GM21390 (cell line): ENCODE measurements at regions not wholly inside any gene's neighbourhood (a gene's known extent, or its start where the extent isn't known, plus 50 kb on each side); places are given as distances from the start of the nearest gene placed in this dataset.
"Not testable (repeated sequence)": the region's sequence is repeated elsewhere in the genome, so short reads cannot be mapped to it uniquely, and the experiment has no call there.

Source experiments
- ATAC-seq: cut with Tn5 transposase; IDR thresholded peaks from one replicate; pipeline ENCODE4 v1.9.1; 2021; ENCODE audit not compliant: unreplicated experiment

DNA sequence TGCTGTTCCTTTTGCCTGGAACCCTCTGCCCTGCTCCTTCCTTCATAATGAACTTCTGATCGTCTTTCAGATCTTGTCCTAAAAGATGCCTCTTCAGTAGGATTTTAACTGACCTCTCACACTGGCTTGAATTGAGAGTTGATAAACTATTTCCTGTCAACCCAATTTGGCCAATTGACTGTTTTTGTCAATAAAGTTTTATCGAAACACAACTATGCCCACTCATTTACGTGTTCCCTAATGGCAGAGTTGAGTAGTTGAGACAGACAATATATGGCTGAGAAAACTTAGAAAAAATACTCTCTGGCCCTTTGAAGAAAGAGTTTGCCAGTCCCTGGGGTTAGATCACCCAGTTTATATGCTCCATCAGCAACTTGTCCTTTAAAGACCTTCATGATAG is 171.7 kb upstream of the TBX3 start:
- ATAC-seq: no peak

DNA sequence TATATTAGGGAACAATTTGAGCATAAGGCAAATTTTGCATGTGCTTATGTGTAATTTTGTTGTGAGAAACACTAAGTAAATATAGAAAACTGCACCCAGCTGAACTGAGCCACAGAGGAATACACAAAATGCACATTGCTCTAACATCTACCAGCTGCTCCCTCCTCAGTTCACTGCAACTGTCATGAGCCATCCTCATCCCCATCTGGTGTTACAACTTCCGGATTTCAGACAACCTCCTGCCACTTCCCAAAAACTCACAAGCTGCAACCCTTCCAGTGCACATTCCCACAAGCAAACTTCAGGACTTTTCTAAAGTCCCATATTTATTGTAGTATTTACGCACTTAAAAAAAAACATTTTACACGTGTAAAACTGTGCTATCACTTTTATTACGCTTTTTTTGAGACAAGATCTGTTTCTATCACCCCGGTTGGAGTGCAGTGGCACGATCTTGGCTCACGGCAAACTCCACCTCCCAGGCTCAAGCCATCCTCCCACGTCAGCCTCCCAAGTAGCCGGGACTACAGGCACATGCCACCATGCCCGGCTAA is 169.1 kb upstream of the TBX3 start:
- no peak for ATAC-seq

DNA sequence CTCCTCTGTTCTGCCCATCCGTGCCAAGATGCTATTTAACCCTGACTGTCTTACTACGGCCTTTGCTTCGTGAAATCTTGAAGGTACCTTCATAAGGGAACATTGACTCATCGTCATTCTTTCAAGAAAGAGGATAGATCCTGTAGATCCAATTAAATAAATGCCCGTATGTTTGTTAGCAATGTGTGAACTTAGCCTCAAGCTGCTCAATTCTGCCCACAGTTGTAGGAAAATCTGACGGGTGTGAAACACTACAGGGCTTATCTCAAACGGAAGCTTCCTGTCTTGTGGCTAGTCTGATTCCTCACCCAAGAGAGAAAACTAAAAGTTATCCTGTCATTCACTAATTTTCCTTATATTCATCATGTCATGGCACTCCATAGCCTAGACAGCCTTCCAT is 168.0 kb upstream of the TBX3 start:
- no peak for ATAC-seq

DNA sequence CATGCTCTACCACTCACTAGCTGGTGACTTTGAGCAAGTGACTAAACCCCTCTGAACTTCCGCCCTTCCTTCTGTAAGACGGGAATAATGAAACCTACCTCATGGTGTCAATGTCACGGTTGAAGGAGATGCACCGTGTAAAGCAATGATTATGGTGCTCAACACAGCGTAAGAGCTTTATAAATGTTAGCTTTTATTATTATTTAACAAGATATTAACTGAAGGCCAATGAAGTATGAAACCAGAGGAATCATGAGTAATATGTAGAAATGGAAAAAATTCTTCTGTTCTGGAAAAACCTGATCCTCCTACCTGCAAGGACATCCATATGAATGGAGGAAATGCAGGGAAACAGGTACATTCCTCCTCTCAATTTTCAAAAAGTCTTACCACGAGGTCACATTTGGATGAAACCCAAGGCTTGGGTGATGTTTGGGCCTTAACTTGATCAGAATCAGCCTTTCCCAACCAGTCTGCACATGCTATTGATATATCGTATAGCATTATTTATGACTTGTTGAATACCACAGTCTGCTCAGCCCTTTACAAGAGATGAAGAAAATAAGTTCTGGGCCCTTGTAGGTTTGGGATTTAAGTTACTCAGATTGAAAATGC is 166.8 kb upstream of the TBX3 start:
- no peak for ATAC-seq

DNA sequence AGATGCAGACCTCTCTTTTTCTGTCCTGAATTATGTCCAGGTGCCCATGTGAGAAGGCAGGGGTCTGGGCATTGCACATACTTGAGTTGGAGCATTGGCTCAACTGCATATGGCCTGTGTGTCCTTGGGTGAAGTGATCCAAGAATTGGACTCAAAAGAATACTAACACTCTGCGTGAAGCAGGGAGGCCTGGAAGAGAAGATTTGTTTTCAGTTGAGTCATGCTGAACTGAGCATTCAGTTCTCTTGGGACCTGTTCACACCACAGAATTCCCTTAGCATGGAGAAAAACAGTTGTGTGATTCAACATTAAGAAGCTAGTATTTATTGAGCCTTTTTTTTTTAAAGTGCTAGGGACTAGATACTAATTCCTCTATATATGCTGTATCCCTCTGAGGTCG is 164.7 kb upstream of the TBX3 start:
- no peak for ATAC-seq

DNA sequence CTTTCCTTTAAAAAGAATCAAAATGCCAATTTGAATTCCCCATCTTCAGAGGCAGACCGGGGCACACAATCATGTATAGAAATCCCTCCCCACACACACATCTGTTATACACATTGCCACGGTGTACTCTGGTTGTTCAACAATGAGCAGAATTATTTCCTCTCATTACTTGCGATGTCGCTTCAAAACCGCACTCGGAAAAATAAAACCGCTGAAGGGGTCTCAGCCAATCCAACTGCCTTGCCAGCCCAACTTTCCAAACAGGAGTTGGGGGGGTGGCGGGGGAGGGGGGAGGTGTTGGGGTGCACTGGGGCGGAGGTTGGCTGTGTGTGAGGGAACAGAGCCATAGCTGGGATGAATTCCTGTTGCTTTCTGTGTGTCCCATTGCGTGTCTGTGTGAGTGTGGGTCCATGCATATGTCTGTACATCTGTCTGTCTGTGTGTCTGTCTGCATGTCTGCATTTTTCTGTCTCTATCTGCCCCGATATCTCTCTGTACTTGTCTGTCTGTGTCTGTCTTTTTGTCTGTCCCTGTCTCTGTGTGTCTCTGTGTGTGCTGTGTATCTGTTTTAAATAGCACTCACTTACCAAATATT is 163.6 kb upstream of the TBX3 start:
- ATAC-seq: no peak

DNA sequence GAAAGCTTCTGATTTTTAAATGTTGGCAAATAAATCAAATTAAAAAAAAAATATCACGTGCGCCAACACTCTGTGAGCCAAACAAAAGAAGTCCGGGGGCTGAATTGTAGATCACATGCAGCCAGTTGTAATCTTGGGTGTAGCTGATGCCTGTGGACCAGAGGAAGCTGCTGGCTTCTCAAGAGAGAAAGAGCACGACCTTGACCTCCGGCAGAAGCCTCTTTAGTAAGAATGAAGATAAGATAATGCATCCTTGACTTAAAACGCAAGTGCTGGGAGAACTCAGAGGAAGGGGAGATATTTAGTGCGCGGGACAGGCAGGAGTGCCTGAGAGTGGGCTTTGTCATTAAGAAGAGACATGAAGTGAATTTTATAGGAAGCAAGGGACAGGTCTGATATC is 162.8 kb upstream of the TBX3 start:
- ATAC-seq: no peak

DNA sequence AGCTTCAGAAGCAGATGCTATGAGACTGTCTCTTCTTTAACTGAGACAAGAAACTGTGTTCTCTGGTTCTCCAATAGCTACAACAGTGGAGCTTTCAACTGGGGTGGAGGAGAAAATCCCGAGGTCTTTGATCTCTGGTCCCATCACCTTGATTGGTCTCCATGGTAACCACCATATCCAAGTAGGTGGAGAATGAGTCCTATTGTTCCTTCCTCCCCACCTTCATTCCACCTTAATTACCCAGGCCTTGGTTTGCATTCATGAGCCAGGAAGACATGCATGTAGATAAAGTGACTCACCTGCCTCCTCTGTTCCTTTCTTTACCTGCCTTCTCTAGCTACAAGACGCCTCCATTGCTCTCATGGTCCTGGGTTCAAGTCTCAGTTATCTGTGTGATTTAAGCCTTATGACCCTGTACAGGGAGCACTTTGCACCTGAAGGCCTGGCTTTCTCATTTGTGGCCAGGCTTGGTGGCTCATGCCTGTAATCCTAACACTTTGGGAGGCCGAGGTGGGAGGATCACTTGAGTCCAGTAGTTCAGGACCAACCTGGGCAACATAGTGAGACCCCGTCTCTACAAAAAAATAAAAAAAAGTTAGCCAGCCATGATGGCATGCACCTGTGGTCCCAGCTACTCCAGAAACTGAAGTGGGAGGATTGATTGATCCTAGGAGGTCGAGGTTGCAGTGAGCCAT is 157.7 kb upstream of the TBX3 start:
- ATAC-seq: no peak

DNA sequence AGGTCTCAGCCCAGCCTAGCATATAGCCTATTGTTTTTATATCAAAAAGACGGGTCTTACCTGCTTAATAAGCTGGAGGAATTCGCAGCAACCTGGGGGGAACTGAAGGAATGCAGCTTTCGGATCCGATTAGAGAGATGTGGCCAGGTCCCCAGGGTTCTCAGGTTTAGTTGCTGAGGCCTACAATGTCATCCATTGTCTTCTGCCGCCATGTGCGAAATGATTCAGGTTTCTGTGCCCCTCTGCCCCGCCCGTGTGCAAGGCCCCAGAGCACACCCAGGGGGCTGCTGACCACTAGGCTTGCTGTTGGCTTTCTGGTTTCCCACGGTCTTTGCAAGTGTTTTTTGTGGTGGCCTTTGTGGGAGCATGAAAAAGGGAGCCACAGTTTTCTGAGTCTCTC is 154.5 kb upstream of the TBX3 start:
- no peak for ATAC-seq

DNA sequence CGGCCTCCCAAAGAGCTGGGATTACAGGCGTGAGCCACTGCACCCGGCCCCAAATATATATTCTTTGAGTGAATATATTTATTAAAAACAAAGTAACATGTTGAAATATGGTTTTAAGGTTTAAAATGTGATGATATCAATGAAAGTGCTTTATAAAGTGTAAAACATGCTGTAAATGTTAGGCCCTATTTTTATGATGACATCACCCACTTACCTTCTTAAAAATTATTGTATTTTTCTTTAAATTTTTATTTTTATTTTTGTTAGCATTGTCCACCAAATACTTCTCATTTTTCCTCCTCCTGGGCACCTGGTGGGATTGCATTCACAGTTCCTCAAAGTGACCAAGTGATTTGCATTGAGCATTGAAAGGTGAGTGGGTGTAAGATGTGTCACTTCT is 152.6 kb upstream of the TBX3 start:
- no peak for ATAC-seq

DNA sequence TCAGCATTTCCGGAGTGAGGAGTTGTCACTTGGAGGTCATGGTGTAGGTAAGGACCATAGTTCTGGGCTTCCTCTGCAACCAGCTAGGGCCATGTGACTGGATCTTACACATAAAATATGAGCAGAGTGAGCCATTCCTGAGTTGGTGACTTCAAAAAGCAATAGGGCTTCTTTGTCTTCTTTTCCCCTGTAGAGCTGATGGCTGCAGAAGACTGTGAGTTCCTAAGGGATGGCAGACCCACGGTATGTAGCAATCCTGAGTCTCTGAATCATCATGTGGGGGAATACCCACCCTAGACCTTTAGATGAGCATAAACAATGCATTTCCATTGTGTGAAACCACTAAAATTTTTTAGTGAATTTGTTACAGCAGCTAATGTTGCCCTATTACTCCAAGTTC is 151.1 kb upstream of the TBX3 start:
- no peak for ATAC-seq

DNA sequence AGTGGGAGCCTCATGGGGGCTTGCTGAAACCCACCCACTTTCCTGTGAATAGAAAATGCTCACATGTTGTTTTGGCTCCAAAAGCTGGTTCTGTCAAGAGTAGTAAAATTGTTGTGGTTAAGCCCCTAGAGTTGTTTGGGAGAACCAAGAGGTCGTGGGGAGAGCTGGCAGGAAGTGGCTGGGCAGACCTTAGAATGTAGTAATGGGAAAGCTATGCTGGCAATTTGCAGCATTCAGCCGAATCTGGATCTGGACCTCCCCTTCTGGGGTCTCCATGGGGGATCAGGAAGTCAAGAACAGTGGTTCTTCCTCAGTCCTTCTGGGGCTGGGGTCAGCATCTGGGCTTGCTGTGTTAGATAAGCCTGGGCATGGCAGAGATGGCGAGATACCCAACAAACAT is 150.6 kb upstream of the TBX3 start:
- ATAC-seq: no peak

DNA sequence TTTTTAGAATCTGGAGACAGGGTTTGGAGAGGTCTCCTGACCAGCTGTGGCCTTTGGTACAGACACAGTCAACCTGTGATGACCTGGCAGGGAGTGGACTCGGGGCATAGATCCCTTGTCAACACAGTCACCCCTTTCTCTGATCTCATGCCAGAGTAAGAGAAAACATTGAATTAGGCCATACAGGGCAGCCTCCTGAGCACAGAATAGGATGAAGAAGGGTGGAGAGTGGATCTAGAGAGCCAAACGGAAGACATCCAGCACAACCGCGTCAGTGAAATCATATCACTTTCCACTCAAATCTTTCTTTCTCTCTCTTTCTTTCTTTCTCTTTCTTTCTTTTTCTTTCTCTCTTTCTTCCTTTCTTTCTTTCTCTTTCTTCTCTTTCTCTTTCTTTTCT is 145.9 kb upstream of the TBX3 start:
- no peak for ATAC-seq

DNA sequence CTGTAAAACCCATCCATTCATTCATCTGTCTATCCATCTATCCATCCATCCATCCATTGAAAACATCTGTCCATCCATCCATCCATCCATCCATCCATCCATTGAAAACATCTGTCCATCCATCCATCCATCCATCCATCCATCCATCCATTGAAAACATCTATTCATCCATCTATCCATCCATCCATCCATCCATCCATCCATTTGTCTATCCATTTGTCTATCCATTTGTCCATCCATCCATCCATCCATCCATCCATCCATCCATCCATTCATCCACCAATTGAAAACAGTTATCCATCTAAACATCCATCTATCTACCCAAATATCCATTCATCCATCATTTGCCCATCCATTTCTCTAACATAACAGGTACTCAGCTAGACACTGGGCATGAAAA is 145.3 kb upstream of the TBX3 start:
- ATAC-seq: not testable (repeated sequence)

DNA sequence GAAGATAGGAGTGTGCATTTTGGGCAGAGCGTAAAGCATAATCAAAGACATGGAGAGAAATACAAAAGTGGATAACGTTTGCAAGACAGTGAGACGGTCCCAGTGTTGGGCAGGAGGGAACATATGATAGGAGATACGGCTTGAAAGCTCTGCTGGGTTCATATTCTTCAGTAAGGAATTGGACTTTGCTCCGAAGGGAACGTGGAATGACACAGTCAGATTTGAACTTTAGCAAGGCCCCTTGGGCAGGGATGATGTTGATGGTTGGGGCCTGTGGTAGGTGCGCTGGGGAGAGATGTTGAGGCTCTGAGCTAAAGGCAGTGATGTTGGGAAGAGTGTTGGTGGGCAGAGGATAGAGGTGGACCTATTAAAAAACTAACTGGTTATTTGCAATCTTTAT is 143.5 kb upstream of the TBX3 start:
- ATAC-seq: no peak

DNA sequence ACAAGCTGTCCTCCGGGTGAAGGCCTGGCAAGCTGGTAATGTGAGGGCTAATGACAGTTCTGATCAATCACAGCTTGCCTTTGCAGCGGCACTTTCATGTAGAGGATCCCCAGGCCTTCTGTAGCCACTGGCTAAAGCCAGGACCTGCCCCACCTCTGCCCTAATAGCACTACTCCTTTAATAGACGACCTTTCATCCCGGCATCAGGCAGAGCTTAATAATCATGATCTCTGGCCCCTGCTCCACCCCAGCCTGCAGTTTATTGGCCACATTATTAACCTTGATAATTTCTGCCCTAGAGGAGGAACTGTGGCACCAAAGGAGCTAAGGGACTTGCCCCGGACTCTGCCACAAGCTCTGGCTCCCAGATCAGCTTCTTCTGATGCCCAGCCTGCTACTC is 142.3 kb upstream of the TBX3 start:
- ATAC-seq: no peak

DNA sequence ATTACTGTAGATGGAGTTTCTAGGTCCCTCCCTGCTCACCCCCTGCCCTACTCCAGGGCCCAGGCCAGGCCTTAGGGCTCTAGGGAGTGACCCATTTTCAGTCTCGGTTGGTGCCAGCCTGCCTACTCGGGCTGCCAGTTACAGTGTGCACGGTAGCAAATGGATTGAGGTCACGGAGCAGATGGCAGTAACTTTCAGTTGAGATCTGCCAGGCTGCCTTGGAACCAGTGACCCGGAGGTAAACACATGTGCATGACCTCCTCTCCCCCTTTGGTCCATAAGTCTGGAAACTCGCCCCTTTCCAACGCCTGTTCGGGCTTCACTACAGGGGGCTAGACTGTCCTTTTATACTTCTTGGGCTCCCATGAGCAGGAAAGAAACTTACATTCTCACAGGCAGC is 139.7 kb upstream of the TBX3 start:
- ATAC-seq: no peak

DNA sequence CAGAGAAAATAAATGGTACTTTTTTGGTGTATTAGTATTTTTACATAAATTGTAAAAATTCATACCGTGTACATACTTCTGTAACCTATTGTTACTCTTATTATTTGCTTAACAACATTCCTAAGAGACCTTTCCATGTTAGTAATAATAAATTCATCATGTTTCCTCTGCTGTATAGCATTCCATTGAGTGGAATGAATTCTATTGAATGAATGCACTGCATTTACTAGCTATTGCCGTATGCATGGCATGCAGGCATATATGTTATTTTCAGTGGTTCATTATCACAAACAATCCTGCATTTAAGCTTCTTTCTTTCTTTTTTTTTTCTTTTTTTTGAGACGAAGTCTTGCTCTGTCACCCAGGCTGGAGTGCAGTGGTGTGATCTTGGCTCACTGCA is 137.6 kb upstream of the TBX3 start:
- no peak for ATAC-seq

DNA sequence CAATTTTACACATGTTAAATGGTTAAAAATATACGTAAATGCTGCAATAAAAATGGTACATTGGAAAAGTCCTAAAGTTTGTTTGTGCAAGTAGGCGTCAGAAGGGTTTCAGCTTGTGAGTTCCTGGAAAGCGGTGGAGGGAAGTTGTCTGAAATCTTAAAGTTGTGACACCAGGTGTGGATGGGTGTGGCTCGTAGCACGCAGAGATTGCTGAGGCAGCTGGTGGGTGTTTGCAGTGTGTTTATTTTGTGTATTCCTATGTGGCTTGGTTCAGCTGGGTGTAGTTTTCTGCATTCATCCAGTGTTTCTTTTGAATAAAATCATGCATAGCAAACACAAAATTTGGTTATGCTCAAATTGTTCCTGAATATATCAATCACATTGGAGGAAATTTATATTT is 136.8 kb upstream of the TBX3 start:
- ATAC-seq: no peak

DNA sequence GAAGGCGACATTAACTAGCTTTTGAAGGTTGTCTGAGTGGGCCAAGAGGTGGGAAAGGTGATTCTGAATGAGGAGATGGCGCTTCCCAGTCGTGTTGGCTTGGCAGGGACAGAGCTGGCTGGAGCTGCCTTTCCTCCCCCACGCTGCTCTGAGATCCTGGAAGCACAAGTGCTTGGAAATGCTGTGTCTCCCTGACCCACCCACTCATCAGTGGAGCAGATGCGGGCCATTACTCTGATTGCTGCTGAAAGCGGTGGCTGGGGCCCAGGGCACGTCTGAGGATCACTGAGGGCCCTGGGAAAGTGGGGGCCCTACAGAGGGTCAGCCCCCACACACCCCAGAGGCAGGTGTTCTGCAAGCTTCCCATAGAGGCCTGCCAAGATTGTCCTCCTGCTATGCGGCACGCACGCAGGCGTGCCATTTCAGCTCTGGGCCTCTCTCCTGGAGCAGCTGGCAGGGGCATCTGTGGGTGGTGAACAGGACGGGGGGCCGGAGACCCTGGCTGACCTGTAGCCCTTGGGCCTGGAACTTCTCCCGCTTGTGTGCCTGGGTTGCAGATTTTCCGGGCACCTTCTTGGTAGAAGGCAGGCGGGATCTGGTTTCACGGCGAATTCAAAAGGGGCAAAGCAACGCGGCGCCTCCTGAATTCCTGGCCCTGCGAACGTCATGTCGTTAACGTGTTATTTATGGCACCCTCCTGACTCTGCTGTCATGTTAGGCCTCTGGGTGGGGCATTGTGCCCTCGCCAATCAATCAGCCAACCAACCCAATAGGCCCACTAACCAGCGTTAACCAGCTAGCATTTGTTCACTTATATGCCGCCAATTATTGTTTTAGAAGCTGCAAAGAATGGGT is 133.8 kb upstream of the TBX3 start:
- no peak for ATAC-seq

DNA sequence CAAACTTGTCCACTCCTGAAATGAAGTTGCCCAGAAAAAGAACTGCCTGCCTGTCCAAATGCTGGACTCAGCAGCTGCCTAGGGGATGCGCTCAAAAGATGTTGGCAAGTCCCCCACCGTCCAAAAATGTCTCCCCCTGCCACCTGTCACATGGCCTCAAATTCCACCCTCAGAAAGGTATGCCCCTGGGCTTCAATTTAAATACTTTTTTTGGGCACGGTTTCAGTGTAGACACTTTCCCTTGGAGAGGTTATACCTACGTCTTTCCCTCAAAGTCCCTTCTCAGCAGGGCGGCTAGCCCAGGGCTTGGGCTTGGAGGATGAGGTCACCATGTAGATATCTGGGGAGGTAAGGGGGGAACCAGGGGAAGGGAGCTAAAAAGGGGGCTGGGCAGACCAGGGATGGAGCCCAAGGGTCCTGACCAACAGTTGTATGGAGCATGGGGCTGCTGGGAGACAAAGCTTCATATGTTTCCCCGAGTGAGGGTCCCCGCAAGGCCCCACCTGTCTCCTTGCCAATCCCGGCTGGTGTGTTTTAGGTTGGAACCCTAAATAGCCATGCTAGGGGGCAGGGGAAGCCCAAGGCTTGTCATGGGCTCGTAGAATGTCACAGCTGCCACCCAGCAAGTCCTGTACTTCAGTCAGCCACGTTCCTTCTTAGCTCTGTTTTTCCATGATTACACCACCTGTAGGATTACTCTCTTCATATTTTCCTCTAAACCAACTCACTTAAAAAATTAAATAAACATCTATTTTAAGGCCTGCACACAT is 131.2 kb upstream of the TBX3 start:
- ATAC-seq: no peak
